Tibial artery (tissue), 4 donors: ENCODE measurements at regions not wholly inside any gene's neighbourhood (a gene's known extent, or its start where the extent isn't known, plus 50 kb on each side); places are given as distances from the start of the nearest gene placed in this dataset.
A peak's percentile ranks its signal among the peaks of the same experiment; 100 is the strongest.
"Not testable (repeated sequence)": the region's sequence is repeated elsewhere in the genome, so short reads cannot be mapped to it uniquely, and the experiment has no call there.

Source experiments
- DNase-seq, 2 donors: peaks; one replicate each; pipeline ENCODE4 v3.0.0-alpha.2; 2019
- H3K27ac ChIP-seq, 2 donors: fragments of 200-600 bp; sonication (generic) in 1 of 2; 1 replicate in 1 of 2; 2 replicates in 1 of 2; pipeline ENCODE4 v1.5.1; 2018 to 2019; ENCODE audit warnings: mild to moderate bottlenecking in 1 of 2
- H3K27me3 ChIP-seq, 2 donors: fragments of 200-600 bp; sonication (generic) in 1 of 2; one replicate each; pipeline versions ENCODE4 v1.5.1 to v1.6.0; 2016 to 2019
- H3K36me3 ChIP-seq, 3 donors: fragments of 200-600 bp; sonication (generic) in 2 of 3; one replicate each; pipeline ENCODE4 v1.5.1; 2016 to 2019; ENCODE audit warnings: mild to moderate bottlenecking in 2 of 3
- H3K4me1 ChIP-seq, 4 donors: fragments of 200-600 bp; sonication (generic) in 2 of 4; 1 replicate in 3 of 4; 2 replicates in 1 of 4; pipeline ENCODE4 v1.5.1; 2016 to 2019
- H3K4me3 ChIP-seq, 2 donors: fragments of 200-600 bp; sonication (generic) in 1 of 2; 1 replicate in 1 of 2; 2 replicates in 1 of 2; pipeline ENCODE4 v1.5.1; 2018 to 2019; ENCODE audit warnings: mild to moderate bottlenecking in 2 of 2
- H3K9me3 ChIP-seq, 3 donors: fragments of 200-600 bp; sonication (generic) in 1 of 3; one replicate each; pipeline ENCODE4 v1.5.1; 2016 to 2019
- intact Hi-C: fragments of 100-400 bp; cut with DNase I; formaldehyde crosslinking; loops from one replicate; pipeline ENCODE4 v1.15.0; 2023; ENCODE audit warnings: low total_unique reads
- TF ChIP-seq, protein P1 (sequence below), 2 experiments: fragments of 200-600 bp in 1 of 2; fragments of 450-650 bp in 1 of 2; IDR thresholded peaks; one replicate each; pipeline ENCODE4 v1.5.1; 2017 to 2019; ENCODE audit warnings: antibody characterized with exemption in 2 of 2, mild to moderate bottlenecking in 1 of 2, moderate library complexity in 1 of 2

DNA sequence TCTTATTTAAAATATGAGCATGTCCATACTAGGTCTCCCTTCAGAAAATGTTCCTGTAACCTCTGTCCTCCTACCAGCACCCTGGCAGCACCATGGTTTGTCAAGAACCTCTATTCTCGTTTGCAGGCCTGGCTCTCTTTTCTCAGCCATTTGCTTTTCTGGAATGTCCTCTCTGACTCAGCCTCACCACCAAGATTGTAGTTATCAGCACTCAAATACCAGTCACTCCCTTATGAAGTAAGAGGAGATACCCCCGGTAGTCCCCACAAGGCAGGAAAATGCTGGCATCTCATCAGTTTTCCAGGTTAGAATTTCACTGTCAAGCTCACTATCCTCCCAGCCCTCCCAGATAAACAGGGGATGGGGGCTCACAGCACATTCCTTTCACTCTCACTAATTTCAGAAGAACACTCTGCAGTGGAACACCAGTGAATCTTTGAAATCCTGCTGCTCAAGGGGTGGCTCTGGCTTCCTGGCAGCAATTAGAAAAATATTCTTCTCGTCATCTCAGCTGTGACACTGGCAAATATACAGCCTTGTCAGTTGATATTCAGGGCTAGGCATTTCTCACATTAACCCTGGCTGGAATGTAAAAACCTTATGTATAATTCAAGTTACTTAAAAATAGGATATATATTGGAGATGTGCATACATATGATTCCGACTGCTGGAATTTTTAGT is 129.2 kb downstream of the TBX18 start:
- no peak for DNase-seq
- H3K4me1 ChIP-seq: peaks cover 0 to 18% (median 8%) of the 10 kb centered on the region in 4 donors
- TF ChIP-seq, protein P1, sequence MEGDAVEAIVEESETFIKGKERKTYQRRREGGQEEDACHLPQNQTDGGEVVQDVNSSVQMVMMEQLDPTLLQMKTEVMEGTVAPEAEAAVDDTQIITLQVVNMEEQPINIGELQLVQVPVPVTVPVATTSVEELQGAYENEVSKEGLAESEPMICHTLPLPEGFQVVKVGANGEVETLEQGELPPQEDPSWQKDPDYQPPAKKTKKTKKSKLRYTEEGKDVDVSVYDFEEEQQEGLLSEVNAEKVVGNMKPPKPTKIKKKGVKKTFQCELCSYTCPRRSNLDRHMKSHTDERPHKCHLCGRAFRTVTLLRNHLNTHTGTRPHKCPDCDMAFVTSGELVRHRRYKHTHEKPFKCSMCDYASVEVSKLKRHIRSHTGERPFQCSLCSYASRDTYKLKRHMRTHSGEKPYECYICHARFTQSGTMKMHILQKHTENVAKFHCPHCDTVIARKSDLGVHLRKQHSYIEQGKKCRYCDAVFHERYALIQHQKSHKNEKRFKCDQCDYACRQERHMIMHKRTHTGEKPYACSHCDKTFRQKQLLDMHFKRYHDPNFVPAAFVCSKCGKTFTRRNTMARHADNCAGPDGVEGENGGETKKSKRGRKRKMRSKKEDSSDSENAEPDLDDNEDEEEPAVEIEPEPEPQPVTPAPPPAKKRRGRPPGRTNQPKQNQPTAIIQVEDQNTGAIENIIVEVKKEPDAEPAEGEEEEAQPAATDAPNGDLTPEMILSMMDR (IDR thresholded peaks at IDR 0.05): no peak
- peak overlapping the region; percentile 34 to 63 for H3K27ac ChIP-seq
- no peak overlapping the region for H3K4me3 ChIP-seq
- no peaks in the 10 kb centered on the region for H3K9me3 ChIP-seq
- H3K27me3 ChIP-seq: no peaks in the 10 kb centered on the region
- H3K36me3 ChIP-seq: no peaks in the 10 kb centered on the region
- intact Hi-C loops: no loop called here

DNA sequence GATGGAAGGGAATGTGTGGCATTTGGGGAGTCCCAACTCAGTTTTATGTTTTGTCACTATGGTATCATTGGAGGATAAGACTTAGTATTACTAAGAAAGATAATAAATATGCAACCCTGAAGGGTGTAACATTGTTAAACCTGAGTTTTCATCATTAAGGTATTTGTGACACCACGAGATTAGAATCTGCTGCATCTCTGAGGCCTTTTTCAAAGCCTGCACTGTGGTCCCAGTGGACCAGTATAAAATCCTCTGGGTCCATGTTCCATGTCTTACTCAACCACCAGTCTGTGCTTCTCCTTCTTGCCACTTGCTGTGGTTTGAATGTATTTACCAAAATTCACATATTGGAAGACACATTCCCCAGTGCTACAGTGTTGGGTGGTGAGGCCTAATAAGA is 130.6 kb downstream of the TBX18 start:
- no peaks in the 10 kb centered on the region for H3K9me3 ChIP-seq
- H3K4me1 ChIP-seq: peaks cover 0 to 18% (median 8%) of the 10 kb centered on the region in 4 donors
- DNase-seq: no peak
- H3K27me3 ChIP-seq: no peaks in the 10 kb centered on the region
- H3K27ac ChIP-seq: no peak overlapping the region
- no peak overlapping the region for H3K4me3 ChIP-seq
- intact Hi-C loops: no loop called here
- TF ChIP-seq, protein P1 (IDR thresholded peaks at IDR 0.05): no peak
- H3K36me3 ChIP-seq: no peaks in the 10 kb centered on the region

DNA sequence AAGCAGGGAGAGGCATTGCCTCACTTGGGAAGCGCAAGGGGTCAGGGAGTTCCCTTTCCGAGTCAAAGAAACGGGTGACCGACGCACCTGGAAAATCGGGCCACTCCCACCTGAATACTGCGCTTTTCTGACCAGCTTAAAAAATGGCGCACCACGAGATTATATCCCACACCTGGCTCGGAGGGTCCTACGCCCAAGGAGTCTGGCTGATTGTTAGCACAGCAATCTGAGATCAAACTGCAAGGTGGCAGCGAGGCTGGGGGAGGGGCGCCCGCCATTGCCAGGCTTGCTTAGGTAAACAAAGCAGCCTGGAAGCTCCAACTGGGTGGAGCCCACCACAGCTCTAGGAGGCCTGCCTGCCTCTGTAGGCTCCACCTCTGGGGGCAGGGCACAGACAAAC is 137.9 kb downstream of the TBX18 start:
- H3K4me3 ChIP-seq, H3K27me3 ChIP-seq, H3K9me3 ChIP-seq, H3K4me1 ChIP-seq, H3K36me3 ChIP-seq, intact Hi-C loops, DNase-seq, H3K27ac ChIP-seq: not testable (repeated sequence)

- intact Hi-C loops: no loop called here
- DNase-seq: no peak
- Histone ChIP-seq H3K36me3 (no peaks in the 10 kb centered on the region), H3K27me3 (no peaks in the 10 kb centered on the region), H3K9me3 (no peaks in the 10 kb centered on the region), H3K4me1 (peaks cover 0 to 4% (median 0%) of the 10 kb centered on the region in 4 donors), H3K4me3 (no peak overlapping the region), H3K27ac (no peak overlapping the region)
- TF ChIP-seq, protein P1 (IDR thresholded peaks at IDR 0.05): no peak
Measured at GRCh38 chr6:84625506-84625905, 138.9 kb downstream of the TBX18 start.

DNA sequence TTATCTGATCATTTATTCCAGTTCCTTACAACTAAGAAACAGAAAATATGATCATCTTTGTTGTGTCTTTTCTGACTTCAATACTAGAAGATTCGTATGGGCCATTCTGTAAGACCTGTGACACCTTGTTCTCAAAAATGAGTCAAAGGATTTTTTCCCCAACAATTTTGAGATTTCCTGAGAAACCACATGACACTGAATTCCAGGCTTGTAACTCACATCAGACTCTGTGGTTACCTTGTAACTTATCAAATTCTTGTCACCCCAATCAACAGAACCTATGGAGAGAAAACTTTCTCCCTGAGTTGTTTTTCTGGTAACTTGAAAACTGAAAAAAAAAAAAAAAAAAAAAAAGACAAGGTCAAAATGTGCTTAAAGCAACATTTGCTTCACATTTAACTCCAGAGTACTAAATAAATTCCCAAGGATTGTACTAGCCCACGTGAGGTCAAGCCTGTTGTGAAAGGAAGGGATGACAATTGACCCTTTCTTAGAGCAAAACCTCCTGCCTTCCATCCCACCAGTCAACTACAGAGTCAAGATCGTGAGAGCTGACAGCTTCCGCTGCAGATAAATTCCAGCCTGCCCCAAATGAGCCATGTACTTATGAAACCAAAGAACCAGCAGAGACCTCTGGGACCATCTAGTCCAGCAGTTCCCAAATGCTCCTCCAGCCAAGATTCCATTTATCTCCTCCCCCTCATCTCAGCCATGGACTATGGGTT is 140.3 kb downstream of the TBX18 start:
- TF ChIP-seq, protein P1 (IDR thresholded peaks at IDR 0.05): no peak
- Histone ChIP-seq H3K27ac (no peak overlapping the region), H3K27me3 (no peaks in the 10 kb centered on the region), H3K4me3 (no peak overlapping the region), H3K36me3 (no peaks in the 10 kb centered on the region), H3K9me3 (no peaks in the 10 kb centered on the region), H3K4me1 (peaks cover 0 to 4% (median 0%) of the 10 kb centered on the region in 4 donors)
- DNase-seq: no peak
- intact Hi-C loops: no loop called here

GRCh38 chr6:84618836-84619235 is 145.6 kb downstream of the TBX18 start:
- peak overlapping the region; percentile 69 to 73 for H3K27ac ChIP-seq
- peaks cover 0 to 14% (median 0%) of the 10 kb centered on the region in 4 donors for H3K4me1 ChIP-seq
- intact Hi-C loops: no loop called here
- H3K9me3 ChIP-seq: no peaks in the 10 kb centered on the region
- TF ChIP-seq, protein P1 (IDR thresholded peaks at IDR 0.05): no peak
- H3K36me3 ChIP-seq: no peaks in the 10 kb centered on the region
- no peak for DNase-seq
- H3K27me3 ChIP-seq: no peaks in the 10 kb centered on the region
- H3K4me3 ChIP-seq: no peak overlapping the region
